ENCODE measurements at regions not wholly inside any gene's neighbourhood (a gene's known extent, or its start where the extent isn't known, plus 50 kb on each side); places are given as distances from the start of the nearest gene placed in this dataset.

DNA sequence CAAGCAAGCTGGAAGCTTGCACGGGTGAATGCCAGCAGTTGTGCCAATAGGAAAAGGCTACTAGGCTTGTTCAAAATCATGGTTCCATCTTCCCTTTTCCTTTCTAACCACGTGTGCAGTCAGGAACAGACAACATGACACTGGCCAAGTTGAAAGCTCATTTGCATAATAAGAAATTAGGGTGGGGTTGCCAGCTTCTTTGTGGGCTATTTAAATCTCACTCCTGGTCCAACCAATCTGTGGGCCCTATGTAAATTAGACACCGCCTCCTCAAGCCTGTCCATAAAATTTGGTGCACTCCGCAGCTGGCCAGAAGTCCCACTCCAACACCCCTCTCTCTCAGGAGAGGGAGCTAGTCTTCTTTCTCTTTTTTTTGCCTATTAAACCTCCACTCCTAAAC lies 1948.4 kb upstream of the PIK3C3 start:
- no peak for DNase-seq (ENCODE audit: low spot score)
- in situ Hi-C loops (cut with MboI; ENCODE audit: low pct_unique_long_range_greater_than_20kb, low sequenced_read_pairs, unreplicated experiment): no loop called here
- TF ChIP-seq, protein P1, sequence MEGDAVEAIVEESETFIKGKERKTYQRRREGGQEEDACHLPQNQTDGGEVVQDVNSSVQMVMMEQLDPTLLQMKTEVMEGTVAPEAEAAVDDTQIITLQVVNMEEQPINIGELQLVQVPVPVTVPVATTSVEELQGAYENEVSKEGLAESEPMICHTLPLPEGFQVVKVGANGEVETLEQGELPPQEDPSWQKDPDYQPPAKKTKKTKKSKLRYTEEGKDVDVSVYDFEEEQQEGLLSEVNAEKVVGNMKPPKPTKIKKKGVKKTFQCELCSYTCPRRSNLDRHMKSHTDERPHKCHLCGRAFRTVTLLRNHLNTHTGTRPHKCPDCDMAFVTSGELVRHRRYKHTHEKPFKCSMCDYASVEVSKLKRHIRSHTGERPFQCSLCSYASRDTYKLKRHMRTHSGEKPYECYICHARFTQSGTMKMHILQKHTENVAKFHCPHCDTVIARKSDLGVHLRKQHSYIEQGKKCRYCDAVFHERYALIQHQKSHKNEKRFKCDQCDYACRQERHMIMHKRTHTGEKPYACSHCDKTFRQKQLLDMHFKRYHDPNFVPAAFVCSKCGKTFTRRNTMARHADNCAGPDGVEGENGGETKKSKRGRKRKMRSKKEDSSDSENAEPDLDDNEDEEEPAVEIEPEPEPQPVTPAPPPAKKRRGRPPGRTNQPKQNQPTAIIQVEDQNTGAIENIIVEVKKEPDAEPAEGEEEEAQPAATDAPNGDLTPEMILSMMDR (IDR thresholded peaks at IDR 0.05; ENCODE audit: extremely low read depth, insufficient read depth, missing control alignments): no peak

DNA sequence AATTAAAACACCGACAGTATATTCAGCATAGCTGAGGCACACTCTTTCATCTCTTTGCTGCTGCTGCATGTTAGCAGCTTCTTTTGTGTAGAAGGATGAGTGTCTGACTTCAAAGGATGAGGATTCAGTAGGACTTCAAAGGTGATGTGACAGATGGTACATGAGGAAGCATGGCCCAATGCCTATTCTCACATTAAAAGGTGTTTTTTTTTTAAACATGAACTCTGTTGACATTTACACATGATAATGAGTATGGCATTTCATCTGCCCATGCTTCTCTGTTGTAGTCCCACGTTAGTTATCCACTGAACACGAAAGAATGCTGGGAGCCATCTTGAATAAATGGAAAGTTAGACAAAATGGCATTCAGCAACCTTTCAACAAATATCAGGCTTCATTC lies 1950.8 kb upstream of the PIK3C3 start:
- in situ Hi-C loops (cut with MboI; ENCODE audit: low pct_unique_long_range_greater_than_20kb, low sequenced_read_pairs, unreplicated experiment): no loop called here
- DNase-seq (ENCODE audit: low spot score): no peak
- TF ChIP-seq, protein P1 (IDR thresholded peaks at IDR 0.05; ENCODE audit: extremely low read depth, insufficient read depth, missing control alignments): no peak

DNA sequence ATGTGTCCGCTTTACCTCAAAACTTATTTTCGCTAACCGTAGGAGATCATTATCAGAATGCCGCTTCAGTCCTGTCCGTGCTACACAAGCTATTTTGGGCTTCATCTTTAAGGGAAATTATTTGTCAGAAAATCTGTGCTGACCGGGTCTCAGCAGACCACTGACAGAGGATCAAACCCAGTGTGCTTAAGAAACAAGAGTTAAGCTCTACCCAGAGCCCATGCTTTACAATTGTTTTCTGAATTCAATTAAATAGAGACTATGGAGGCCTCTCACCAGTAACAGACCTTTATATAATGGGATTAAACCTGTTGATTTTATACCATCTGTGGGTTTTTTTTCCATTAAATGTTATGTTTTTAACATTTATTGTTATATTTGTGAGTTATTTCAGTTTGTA lies 1956.7 kb upstream of the PIK3C3 start:
- no peak for DNase-seq (ENCODE audit: low spot score)
- TF ChIP-seq, protein P1 (IDR thresholded peaks at IDR 0.05; ENCODE audit: extremely low read depth, insufficient read depth, missing control alignments): no peak
- in situ Hi-C loops (cut with MboI; ENCODE audit: low pct_unique_long_range_greater_than_20kb, low sequenced_read_pairs, unreplicated experiment): no loop called here

DNA sequence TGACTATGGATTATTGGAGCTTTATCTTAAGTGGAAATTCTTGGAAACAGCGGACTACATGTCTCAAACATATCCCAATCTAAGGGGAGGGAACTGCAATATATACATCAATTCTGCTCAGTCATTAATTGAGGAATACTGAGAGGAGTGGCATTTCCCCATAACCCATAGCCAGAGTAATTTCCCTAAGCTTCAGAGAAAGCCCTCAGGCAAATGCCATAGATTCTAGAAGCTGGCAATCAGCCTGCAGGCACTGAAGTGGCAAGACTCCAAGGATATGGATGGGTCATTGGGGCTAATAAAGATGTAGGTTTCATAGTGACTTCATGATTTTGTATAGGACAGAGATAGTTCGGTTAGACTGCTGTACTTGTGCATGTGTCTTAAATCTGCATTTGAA lies 1960.5 kb upstream of the PIK3C3 start:
- TF ChIP-seq, protein P1 (IDR thresholded peaks at IDR 0.05; ENCODE audit: extremely low read depth, insufficient read depth, missing control alignments): no peak
- in situ Hi-C loops (cut with MboI; ENCODE audit: low pct_unique_long_range_greater_than_20kb, low sequenced_read_pairs, unreplicated experiment): no loop called here
- DNase-seq (ENCODE audit: low spot score): no peak

DNA sequence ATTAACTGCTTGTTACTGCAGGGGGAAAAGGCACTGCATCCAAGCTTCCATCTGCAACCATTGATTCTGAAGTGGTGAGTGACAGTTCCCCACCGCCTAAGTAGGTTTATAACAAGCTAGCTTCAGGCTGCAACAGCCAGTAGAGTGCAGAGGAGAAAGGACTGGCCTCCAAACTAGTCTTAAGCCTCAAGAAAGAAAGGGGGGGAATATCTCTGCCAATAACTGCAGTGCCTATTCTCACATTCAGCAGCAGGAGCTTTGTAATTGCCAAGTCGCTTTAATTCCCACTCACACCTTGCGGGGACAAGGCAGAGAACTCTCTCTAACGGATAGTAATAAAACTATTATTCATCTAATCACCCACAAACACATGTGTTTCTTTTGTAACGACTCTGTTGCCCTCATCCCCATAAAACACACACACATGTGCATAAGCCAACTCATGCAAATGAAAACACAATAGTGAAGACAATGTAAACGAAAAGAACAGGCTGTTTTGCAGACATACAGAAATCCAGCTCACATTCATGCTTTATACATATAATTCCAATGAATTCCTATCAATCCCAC lies 1963.3 kb upstream of the PIK3C3 start:
- no peak for DNase-seq (ENCODE audit: low spot score)
- TF ChIP-seq, protein P1 (IDR thresholded peaks at IDR 0.05; ENCODE audit: extremely low read depth, insufficient read depth, missing control alignments): no peak
- in situ Hi-C loops (cut with MboI; ENCODE audit: low pct_unique_long_range_greater_than_20kb, low sequenced_read_pairs, unreplicated experiment): no loop called here

DNA sequence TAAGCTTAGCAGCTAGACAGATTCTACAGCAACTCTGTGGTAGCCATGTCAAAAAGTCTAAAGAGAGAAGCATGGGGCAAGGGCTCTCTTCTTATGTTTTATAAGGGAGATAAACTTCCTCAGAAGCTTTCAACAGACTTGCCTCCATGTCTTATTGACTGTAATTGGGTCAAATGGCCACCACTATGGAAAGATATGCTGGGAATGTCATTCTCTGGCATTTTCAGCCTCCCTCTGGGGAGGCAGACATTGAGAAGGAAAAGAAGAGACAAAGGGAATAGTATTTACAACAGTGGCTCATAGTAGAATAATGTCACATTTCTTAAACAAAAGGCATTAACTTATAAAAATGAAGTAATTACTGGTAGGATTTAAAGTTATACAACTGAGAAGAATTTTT lies 1964.5 kb upstream of the PIK3C3 start:
- in situ Hi-C loops (cut with MboI; ENCODE audit: low pct_unique_long_range_greater_than_20kb, low sequenced_read_pairs, unreplicated experiment): no loop called here
- TF ChIP-seq, protein P1 (IDR thresholded peaks at IDR 0.05; ENCODE audit: extremely low read depth, insufficient read depth, missing control alignments): no peak
- DNase-seq (ENCODE audit: low spot score): no peak

DNA sequence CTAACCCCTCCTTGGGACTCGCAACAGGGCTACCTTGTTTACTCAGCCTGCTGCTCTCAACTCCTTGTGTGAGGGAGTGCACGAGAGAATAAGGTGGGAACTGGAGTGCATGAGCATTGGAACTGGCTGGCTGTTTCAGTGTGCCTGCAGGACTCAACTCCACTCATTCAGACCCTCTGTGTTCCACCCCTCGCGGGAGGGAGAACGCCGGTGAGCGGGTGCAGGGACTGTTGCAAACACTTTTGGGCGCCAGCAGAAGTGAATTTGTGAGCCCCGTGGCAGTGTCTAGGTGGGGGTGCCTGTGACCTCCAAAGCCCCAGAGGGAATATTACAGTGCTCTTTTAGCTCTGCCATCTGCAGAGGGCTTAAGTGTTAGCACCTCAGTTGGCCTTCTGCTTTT lies 1978.3 kb upstream of the PIK3C3 start:
- DNase-seq (ENCODE audit: low spot score): no peak
- in situ Hi-C loops (cut with MboI; ENCODE audit: low pct_unique_long_range_greater_than_20kb, low sequenced_read_pairs, unreplicated experiment): no loop called here
- TF ChIP-seq, protein P1 (IDR thresholded peaks at IDR 0.05; ENCODE audit: extremely low read depth, insufficient read depth, missing control alignments): no peak
